ENCODE measurements at regions not wholly inside any gene's neighbourhood (a gene's known extent, or its start where the extent isn't known, plus 50 kb on each side); places are given as distances from the start of the nearest gene placed in this dataset.

DNA sequence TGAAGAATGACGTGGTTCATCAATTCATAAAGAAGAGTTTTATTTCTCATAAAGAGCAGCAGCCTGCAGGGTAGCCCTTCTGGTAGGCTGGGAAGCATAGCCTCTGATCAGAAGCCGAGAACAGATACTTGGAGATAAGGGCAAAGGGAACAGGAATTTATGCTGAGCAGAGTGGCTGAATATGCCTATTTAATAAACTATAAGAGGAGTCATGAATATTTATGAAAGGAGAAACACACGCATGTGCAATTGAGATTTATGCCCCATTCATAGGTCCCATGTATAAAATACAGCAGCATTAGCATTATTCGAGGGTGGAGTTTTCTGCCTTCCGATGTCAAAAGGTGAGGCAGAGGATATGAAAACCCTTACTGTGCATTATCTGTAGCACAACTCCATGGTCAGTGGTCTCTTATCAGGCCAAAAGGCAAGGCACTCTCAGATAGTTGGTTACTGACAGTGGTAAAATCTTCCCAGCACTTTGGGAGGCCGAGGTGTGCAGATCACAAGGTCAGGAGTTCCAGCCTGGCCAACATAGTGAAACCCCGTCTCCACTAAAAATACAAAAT is 569.1 kb downstream of the ACTL7B start:
- TF ChIP-seq, protein P1, sequence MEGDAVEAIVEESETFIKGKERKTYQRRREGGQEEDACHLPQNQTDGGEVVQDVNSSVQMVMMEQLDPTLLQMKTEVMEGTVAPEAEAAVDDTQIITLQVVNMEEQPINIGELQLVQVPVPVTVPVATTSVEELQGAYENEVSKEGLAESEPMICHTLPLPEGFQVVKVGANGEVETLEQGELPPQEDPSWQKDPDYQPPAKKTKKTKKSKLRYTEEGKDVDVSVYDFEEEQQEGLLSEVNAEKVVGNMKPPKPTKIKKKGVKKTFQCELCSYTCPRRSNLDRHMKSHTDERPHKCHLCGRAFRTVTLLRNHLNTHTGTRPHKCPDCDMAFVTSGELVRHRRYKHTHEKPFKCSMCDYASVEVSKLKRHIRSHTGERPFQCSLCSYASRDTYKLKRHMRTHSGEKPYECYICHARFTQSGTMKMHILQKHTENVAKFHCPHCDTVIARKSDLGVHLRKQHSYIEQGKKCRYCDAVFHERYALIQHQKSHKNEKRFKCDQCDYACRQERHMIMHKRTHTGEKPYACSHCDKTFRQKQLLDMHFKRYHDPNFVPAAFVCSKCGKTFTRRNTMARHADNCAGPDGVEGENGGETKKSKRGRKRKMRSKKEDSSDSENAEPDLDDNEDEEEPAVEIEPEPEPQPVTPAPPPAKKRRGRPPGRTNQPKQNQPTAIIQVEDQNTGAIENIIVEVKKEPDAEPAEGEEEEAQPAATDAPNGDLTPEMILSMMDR (IDR thresholded peaks at IDR 0.05; ENCODE audit: poor library complexity) = no peak
- no peak for TF ChIP-seq EZH2phosphoT487 (IDR thresholded peaks at IDR 0.05; ENCODE audit: low read depth, severe bottlenecking, unreplicated experiment)
